ENCODE measurements at regions not wholly inside any gene's neighbourhood (a gene's known extent, or its start where the extent isn't known, plus 50 kb on each side); places are given as distances from the start of the nearest gene placed in this dataset.

GRCh38 chr5:143619040-143619439, 192.9 kb upstream of the HMHB1 start:
- no peak for TF ChIP-seq CTCF (IDR thresholded peaks at IDR 0.05)
- TF ChIP-seq POLR2A (IDR thresholded peaks at IDR 0.05) = no peak
